Stimulated activated CD4-positive, alpha-beta T cell treated with anti-CD3 and anti-CD28 coated beads, Interleukin-2, amount 100 ng/mL, for 48 hours (primary cell): ENCODE measurements at regions not wholly inside any gene's neighbourhood (a gene's known extent, or its start where the extent isn't known, plus 50 kb on each side); places are given as distances from the start of the nearest gene placed in this dataset.

ENCODE experiments used
- DNase-seq, 2 donors: peaks; one replicate each; pipeline ENCODE4 v3.0.0-alpha.2; 2020

GRCh38 chr10:4331150-4331549 is 494.9 kb upstream of the AKR1E2 start:
- no peak for DNase-seq

DNA sequence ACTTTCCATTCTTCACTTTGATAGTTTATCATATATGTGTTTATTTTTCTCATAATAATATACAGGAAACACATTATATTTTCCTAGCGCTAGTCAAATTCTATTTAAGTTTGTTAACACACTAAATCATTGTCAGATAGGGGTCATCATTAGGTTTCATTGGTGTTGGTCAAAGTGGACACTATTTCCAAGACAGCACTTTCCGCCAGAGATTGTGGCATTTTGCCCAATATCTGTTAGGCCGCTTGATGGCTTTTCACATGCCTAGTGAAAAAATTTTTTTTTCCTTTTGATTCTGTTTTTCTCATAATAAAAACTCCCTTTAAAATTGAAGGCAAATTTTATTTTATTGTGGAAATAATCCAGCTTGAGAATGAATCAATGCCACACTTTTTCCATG is 495.4 kb upstream of the AKR1E2 start:
- no peak for DNase-seq

- no peak for DNase-seq
These were observed 496.8 kb upstream of the AKR1E2 start for GRCh38 chr10:4329225-4329624.

DNA sequence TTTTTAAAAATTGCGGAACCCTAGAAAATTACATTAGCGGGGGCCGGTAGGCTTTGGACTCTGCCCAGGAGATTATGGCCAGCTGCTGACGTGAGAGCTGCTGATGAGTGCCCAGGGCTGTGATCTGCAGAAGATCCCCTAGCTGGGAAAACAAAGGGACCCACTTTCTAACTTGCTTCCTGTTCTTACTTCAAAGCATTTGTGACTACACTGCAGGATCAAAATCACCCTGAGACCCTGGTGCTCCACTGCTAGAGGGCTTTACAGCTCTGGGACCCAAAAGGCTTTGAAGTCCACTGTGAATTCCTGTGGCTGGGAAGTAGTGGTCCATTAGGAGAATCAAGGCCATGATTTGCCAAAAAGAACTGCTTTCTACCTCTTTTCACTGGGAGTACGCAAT is 499.4 kb upstream of the AKR1E2 start:
- DNase-seq, result no peak

DNA sequence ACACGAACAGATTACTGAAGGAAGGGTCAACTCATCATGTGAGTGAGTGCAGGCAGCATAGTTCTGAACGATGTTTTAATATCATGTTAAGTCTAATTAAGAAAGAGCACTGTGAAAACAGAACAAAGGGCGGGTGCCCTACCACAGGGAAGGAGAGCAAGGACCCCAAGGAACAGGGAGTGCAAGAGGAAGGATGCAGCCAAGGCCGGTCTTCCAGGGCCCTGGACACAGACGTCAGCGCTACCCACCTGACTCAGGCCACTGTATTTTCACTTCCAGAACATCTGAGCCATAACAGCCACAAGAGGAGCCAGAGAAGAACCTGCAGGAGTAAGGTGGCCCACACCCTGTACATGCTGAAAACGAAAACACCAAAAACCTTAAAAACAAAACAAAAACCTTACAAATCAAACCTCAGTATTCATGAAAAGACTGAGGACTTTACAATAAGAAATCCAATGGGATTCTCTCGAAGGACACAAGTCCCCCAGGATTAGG is 506.1 kb upstream of the AKR1E2 start:
- DNase-seq, result no peak

DNA sequence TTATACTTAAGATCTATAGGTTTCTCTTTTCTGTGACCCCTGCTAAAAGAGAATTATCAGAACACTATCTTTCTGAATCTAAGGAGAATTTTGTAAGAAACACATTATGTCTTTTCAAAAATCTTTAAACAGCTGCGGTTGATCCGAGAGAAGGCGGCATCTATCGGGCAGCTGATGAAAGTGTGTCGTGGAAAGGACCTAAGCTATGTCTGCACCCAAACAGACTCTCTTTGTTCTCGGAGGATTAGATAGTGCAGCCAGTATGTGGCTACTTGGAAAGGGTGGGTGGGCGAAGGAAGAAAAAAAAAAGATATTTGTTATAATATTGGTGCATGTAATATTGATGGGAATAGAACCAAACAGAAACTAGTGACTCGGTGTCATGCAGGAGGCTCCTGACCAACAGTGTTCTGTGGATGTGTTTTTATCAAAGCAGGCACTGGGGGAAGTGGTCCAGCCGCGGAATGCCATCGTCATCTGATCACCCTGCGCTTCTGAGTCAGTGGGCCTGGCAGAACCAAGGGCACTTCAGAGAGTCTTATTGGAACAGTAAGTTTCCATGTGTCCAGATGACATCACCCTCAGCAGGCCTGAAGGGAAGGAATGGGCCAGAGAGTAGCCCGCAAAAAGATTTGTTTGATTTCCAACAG is 509.7 kb upstream of the AKR1E2 start:
- no peak for DNase-seq

DNA sequence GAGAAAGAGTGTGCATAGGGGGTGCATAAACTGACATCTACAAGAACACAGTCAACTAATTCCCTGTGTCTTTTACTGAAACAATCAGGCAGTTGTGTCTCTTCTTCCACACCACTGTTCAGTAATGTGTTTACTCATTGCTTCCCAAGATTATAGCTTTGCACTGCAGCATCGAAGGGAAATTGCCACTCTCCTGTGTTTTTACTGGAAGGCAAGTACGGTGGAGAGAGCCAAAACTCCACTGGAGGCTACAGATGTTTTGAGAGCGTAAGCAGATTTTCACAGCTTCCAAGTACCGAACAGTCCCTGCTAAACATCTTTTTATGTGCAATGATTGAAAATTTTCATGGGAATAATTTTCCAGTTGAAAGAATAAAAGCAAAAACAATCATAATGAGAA is 510.5 kb upstream of the AKR1E2 start:
- no peak for DNase-seq

- no peak for DNase-seq
These were observed 513.0 kb upstream of the AKR1E2 start for GRCh38 chr10:4313051-4313450.

DNA sequence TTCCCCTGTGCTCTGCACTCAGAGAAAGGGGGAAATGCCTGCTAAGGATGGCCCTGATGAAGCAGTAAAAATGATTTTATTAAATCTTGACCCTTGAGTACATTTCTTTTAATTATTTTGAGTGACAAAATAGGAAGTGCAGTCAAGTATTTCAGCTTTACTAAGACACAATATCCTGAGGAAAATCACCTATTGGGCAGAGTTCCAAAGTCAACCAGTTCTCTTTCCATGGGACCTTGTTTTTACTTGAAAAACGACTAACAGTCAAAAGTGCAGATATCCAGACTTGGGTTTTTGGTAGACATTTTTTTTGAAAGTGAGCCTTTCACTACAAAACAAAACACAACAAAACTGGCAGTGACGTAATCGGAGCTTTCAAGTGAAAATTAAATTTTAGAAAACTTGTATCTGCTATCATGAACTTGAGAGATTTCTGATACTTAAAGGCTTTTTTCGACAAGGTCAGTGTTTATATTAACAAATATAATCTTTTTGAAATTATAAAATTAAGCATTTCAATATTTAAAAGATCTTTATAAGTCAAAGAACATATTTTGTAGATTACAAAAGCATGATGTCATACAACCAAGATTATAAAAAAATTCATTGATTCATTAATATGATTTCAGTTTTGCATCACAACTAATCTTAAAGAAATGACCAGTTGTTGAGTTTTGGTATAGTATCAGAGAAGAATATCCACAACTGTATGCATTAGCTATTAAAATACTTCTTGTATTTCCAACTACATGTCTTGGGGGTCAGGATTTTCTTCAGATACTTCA is 513.8 kb upstream of the AKR1E2 start:
- DNase-seq, result no peak

GRCh38 chr10:4310172-4310571 is 515.8 kb upstream of the AKR1E2 start:
- DNase-seq, result no peak

DNA sequence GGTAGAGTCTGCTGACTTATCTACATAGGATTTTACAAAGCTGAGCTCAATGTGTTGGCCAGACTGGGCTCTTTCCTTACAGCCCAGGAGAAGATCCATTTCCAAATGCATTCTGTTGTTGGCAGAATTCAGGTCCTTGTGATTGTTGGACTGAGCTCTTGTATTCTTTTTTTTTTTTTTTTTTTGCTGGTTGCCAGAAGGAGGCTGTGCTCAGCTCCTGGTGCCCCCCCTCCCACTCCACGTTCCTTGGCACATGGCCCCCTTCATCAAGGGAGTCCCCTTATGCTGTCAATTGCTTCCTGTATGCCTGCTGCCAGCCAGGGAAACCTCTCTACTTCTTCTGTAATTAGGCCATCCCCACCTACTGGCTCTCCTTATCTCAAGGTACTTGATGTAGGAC is 518.1 kb upstream of the AKR1E2 start:
- DNase-seq, result no peak

DNA sequence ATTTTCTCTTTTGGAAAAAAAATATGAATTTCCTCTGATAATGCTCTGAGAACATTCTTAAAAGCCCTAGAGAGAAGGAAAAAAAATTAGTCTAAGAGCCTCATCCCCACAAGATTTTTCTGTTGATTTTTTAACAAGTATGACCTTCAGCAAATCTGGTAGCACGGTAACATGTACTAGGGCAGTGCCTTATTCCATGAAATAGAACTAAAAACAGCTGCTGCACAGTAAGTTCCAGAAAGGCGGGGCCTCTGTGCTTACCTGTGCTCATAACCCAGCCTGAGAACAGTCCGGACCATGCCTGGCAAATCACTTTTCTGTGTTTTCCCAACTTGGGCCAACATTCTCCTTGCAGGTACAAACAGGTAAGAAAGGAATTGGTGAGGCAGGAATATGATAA is 519.1 kb upstream of the AKR1E2 start:
- DNase-seq, result no peak

GRCh38 chr10:4303045-4303444 is 518.0 kb upstream of the KLF6 start:
- no peak for DNase-seq

DNA sequence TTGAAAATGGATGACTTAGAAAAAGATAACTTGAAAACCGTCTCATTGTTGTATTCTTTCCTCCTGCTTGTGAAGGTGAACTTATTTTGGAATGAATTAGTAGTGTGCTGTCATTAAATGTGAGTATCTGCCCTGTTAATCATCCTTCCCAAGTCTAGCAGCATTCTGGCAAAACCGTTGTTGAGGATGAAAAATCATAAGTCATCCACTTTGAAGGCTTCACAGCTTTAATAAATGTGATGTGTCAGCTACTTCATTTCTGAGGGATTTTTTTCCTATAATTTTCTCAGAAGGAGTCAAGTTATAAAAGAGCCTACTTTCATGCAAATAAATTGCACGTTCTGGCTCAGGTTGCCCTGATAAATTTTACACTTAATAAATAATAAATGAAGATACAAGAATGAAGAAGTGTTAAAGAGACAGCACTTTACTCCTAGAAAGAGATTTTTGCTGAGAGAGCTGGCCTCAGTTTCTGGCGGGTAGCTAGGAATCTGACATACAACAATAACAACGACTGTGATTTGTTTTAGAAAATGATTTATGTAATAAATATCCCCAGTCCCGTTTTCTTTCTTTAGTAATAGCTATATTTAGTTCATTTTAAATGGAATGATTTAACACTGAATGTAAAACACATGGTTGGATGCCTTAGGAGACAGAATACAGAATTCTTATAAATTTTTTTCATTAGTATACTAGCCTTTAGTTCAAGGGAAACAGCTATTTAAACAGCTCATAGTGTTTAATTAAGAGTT is 516.5 kb upstream of the KLF6 start:
- no peak for DNase-seq

- no peak for DNase-seq
These were observed 511.2 kb upstream of the KLF6 start for GRCh38 chr10:4296161-4296560.

DNA sequence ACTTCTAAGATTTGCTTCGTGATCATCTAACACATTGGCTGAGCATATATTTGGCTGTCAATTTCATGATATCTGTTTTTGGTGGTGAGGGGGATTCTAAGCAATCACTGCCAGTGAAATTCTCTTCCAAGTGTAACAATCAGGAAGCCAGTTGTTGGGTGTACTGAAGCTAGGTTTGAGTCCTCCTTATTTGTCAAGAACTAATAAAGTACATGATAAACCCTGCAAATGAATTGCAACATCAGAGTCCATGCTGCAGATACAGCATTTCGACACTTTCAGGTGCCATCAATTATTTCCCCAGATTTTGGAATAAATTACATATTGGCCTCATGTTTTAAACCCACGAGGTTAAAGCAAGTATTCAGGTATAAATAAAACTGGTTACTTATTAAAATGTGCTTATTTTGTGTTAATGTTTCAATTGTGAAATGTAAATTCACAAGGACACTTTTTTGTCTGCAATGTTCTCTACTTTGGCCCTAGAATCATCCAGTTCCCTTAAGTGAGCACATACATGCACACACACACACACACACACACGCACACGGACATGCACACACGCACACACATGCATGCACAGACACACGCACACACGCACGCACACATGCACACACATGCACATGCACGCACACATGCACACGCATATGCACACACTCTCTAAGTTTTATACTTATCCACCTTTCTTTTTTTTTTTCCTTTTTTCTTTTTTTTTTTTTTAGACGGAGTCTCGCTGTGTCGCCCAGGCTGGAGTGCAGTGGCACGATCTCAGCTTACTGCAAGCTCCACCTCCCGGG is 510.2 kb upstream of the KLF6 start:
- no peak for DNase-seq

GRCh38 chr10:4294271-4294670 is 509.3 kb upstream of the KLF6 start:
- no peak for DNase-seq

- DNase-seq, result no peak
These were observed 507.0 kb upstream of the KLF6 start for GRCh38 chr10:4291990-4292389.

DNA sequence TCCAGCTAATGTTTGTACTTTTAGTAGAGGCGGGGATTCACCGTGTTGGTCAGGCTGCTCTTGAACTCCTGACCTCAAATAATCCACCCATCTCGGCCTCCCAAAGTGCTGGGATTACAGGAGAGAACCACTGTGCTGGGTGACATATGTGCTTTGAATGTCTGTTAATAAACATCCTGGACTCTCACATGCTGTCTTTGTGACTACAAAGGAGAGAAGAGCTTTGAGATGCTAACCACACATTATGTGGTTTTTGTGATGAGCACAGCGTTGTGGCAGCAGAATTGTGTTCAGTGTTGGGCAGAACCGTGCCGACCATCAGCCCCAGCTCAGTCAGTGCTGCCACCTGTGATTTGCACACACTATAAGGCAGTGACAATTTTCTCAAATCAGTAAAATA is 500.1 kb upstream of the KLF6 start:
- DNase-seq, result no peak

GRCh38 chr10:4283846-4284610 is 499.0 kb upstream of the KLF6 start:
- DNase-seq, result no peak

GRCh38 chr10:4282496-4282895 is 497.5 kb upstream of the KLF6 start:
- DNase-seq, result no peak

DNA sequence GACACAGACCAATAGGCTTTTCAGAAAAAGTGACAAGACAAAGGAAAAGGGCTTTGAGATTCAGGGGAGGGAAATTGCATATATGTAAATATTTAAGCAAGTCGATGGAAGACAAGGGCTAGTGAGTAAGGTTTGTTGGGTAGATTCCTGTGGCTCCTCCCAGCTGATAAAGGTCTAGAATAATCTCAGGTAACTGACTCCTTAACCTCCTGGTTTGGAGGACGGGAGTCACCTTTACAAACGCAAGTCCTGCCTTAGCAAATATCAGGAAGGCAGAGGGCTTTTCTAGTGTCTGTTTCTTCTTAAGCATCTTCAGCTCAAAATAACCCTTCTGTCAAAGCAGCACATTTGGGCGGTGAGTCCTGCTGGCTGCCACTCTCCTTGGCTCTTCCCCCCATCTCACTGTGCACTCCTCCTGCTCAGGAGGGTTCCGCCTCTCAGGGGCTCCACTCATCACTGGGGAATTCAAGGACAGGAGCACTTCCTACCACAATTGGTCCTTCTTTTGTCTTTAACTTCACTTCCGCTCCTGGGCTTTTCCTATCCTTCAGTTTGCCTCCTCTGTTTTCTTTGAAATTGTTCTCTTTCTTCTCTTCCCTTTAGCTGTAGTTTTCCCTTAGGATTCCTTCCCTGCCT is 496.3 kb upstream of the KLF6 start:
- DNase-seq, result no peak
